Breast epithelium (tissue), 4 donors: ENCODE measurements at regions not wholly inside any gene's neighbourhood (a gene's known extent, or its start where the extent isn't known, plus 50 kb on each side); places are given as distances from the start of the nearest gene placed in this dataset.

Experiments
- DNase-seq, 2 donors: peaks; one replicate each; pipeline ENCODE4 v3.0.0-alpha.2; 2019; ENCODE audit warnings: low spot score in 2 of 2
- H3K27ac ChIP-seq, 2 donors: fragments of 200-600 bp; sonication (generic) in 1 of 2; one replicate each; pipeline ENCODE4 v1.5.1; 2016 to 2019; ENCODE audit warnings: mild to moderate bottlenecking in 1 of 2
- H3K27me3 ChIP-seq, 2 donors: fragments of 200-600 bp; sonication (generic) in 1 of 2; one replicate each; pipeline versions ENCODE4 v1.5.1 to v1.6.0; 2017 to 2019; ENCODE audit warnings: control low read depth in 1 of 2, mild to moderate bottlenecking in 1 of 2
- H3K36me3 ChIP-seq: fragments of 200-600 bp; one replicate; pipeline ENCODE4 v1.5.1; 2019
- H3K4me1 ChIP-seq, 2 donors: fragments of 200-600 bp; sonication (generic); one replicate each; pipeline ENCODE4 v1.5.1; 2016 to 2019; ENCODE audit warnings: control low read depth in 1 of 2
- H3K4me3 ChIP-seq, 3 donors: fragments of 200-600 bp; sonication (generic); 1 replicate in 2 of 3; 2 replicates in 1 of 3; pipeline ENCODE4 v1.5.1; 2016 to 2019; ENCODE audit warnings: mild to moderate bottlenecking in 3 of 3, moderate library complexity in 2 of 3
- H3K9me3 ChIP-seq, 2 donors: fragments of 200-600 bp; sonication (generic) in 1 of 2; one replicate each; pipeline ENCODE4 v1.5.1; 2016 to 2019; ENCODE audit warnings: control low read depth in 1 of 2
- CTCF ChIP-seq, 3 donors: fragments of 450-650 bp; IDR thresholded peaks; one replicate each; pipeline ENCODE4 v1.5.1; 2016 to 2017; ENCODE audit warnings: antibody characterized with exemption in 3 of 3, mild to moderate bottlenecking in 3 of 3, moderate library complexity in 3 of 3
- POLR2A ChIP-seq: fragments of 450-650 bp; IDR thresholded peaks from one replicate; pipeline ENCODE4 v1.6.1; 2016; ENCODE audit warnings: antibody characterized with exemption, mild to moderate bottlenecking, moderate library complexity
- POLR2AphosphoS5 ChIP-seq, 3 donors: sonication (generic); formaldehyde crosslinking; IDR thresholded peaks; one replicate each; pipeline ENCODE4 v1.6.1; 2017; ENCODE audit warnings: antibody characterized with exemption in 3 of 3
- intact Hi-C: fragments of 100-400 bp; cut with DNase I; formaldehyde crosslinking; loops from one replicate; pipeline ENCODE4 v1.15.1; 2023; ENCODE audit warnings: low total_unique reads

DNA sequence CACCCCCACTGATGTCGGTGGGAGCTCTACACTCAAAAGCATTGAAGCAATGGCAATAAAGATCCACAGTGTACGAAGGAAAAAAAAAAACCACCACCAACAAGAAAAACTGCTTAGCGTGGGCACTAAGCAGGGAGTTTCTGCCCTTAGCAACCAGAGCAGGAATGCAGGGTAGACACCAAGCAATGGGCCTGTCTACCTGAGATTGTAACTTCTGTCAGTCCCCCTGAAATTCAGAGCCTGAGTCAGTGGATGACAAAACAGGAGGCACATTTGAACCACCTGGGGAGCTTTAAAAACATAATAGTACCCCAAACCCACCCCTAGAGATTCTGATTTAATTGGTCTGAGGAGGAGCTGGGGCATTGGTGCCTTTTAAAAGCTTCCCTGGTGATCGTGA lies 275.2 kb downstream of the SATB1 start:
- H3K4me3 ChIP-seq: no peak overlapping the region
- no peak overlapping the region for H3K27ac ChIP-seq
- no peaks in the 10 kb centered on the region for H3K4me1 ChIP-seq
- no peaks in the 10 kb centered on the region for H3K27me3 ChIP-seq
- no peaks in the 10 kb centered on the region for H3K9me3 ChIP-seq
- no peaks in the 10 kb centered on the region for H3K36me3 ChIP-seq
- no peak for TF ChIP-seq POLR2AphosphoS5 (IDR thresholded peaks at IDR 0.05)
- TF ChIP-seq POLR2A: no peak
- TF ChIP-seq CTCF (IDR thresholded peaks at IDR 0.05): no peak
- intact Hi-C loops: no loop called here
- no peak for DNase-seq

DNA sequence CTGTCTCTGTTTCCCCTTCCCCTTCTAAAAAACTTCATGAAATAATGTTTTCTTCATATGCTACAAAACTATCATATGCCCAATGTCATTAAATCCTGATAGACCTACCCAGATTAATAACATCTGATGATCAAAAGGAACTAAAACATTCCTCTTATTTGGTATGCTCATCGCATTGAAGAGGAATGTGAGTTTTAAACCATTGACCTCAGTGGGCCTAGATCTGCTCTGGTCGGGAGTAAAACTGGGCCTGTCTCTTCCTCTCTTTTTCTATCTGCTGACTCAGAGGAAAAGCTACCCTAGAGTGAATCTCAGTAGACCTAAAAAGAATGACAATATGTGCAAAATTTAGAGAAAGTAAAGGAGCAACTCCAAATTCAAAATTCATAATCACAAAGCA lies 275.8 kb downstream of the SATB1 start:
- TF ChIP-seq CTCF (IDR thresholded peaks at IDR 0.05): no peak
- no peak for TF ChIP-seq POLR2AphosphoS5 (IDR thresholded peaks at IDR 0.05)
- TF ChIP-seq POLR2A: no peak
- Histone ChIP-seq H3K36me3 (no peaks in the 10 kb centered on the region), H3K9me3 (no peaks in the 10 kb centered on the region), H3K4me1 (no peaks in the 10 kb centered on the region), H3K27me3 (no peaks in the 10 kb centered on the region), H3K27ac (no peak overlapping the region), H3K4me3 (no peak overlapping the region)
- DNase-seq: no peak
- intact Hi-C loops: no loop called here

DNA sequence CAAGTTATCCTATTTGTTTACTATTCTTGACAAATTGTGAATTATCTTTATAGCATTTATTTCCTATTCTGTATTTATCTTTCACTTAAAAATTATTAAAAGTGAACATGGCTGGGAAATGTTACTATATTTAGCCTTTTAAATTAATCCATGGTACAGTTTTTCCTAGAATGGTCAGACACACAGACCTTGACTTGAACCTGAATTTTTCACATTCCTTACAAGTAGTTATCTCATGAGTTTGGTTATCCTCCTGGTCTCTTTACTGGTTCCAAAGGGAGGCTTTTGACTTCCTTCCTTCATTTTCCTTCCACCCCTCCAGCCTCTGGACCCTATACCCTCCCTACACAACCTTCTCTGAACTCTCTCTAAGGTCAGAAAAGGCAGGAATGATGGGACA lies 280.6 kb downstream of the SATB1 start:
- intact Hi-C loops: no loop called here
- no peak for DNase-seq
- Histone ChIP-seq H3K9me3 (no peaks in the 10 kb centered on the region), H3K4me1 (no peaks in the 10 kb centered on the region), H3K27me3 (no peaks in the 10 kb centered on the region), H3K36me3 (no peaks in the 10 kb centered on the region), H3K4me3 (no peak overlapping the region), H3K27ac (no peak overlapping the region)
- TF ChIP-seq POLR2AphosphoS5 (IDR thresholded peaks at IDR 0.05) (no peak), POLR2A (no peak), CTCF (IDR thresholded peaks at IDR 0.05) (no peak)

GRCh38 chr3:18143258-18143780 lies 281.8 kb downstream of the SATB1 start:
- TF ChIP-seq POLR2A: no peak
- no peak for DNase-seq
- intact Hi-C loops: no loop called here
- Histone ChIP-seq H3K9me3 (no peaks in the 10 kb centered on the region), H3K4me3 (no peak overlapping the region), H3K4me1 (no peaks in the 10 kb centered on the region), H3K36me3 (no peaks in the 10 kb centered on the region), H3K27me3 (no peaks in the 10 kb centered on the region), H3K27ac (no peak overlapping the region)

- no peak overlapping the region for H3K27ac ChIP-seq
- no peaks in the 10 kb centered on the region for H3K27me3 ChIP-seq
- H3K36me3 ChIP-seq: no peaks in the 10 kb centered on the region
- intact Hi-C loops: no loop called here
- no peak overlapping the region for H3K4me3 ChIP-seq
- DNase-seq: no peak
- H3K9me3 ChIP-seq: no peaks in the 10 kb centered on the region
- TF ChIP-seq POLR2AphosphoS5 (IDR thresholded peaks at IDR 0.05) (no peak), CTCF (IDR thresholded peaks at IDR 0.05) (no peak), POLR2A (no peak)
- no peaks in the 10 kb centered on the region for H3K4me1 ChIP-seq
These were observed 287.2 kb downstream of the SATB1 start for GRCh38 chr3:18137958-18138357.
